OCI-LY7 (cell line): ENCODE measurements at regions not wholly inside any gene's neighbourhood (a gene's known extent, or its start where the extent isn't known, plus 50 kb on each side); places are given as distances from the start of the nearest gene placed in this dataset.
"Not testable (repeated sequence)": the region's sequence is repeated elsewhere in the genome, so short reads cannot be mapped to it uniquely, and the experiment has no call there.

Experiments
- BruUV-seq: library from RNA; stranded (reverse); fragments of 400-500 nt; replicated peaks from 2 replicates; lab custom pipeline; 2021; lab: Mats Ljungman, UMichigan
- CTCF ChIA-PET: fragments of 300-600 bp; sonication (Branson Sonifier 250); formaldehyde crosslinking; loops from one replicate; lab custom pipeline; 2022; ENCODE audit warnings: antibody characterized with exemption; ENCODE audit not compliant: unreplicated experiment; lab: Charles Lee
- POLR2A ChIA-PET: fragments of 300-600 bp; sonication (Branson Sonifier 250); formaldehyde crosslinking; loops from one replicate; lab custom pipeline; 2022; ENCODE audit warnings: antibody characterized with exemption; lab: Charles Lee
- DNase-seq: peaks from one replicate; pipeline ENCODE4 v3.0.0-alpha.2; 2015; ENCODE audit warnings: low spot score
- H2AFZ ChIP-seq: fragments of 200-600 bp; sonication (generic), shearing (Covaris generic); 2 replicates; pipeline ENCODE4 v1.6.1; 2014; ENCODE audit warnings: mild to moderate bottlenecking, antibody characterized with exemption, low read length, moderate library complexity
- H3K27ac ChIP-seq: fragments of 200-600 bp; sonication (generic); 2 replicates; pipeline ENCODE4 v1.5.1; 2014; ENCODE audit warnings: mixed run types, low read depth, mild to moderate bottlenecking, moderate library complexity, low read length, inconsistent platforms; ENCODE audit not compliant: poor library complexity, severe bottlenecking
- H3K36me3 ChIP-seq: fragments of 200-600 bp; sonication (generic); 2 replicates; pipeline ENCODE4 v1.6.1; 2014; ENCODE audit warnings: mild to moderate bottlenecking, antibody characterized with exemption, low read length, moderate library complexity, mixed read lengths; ENCODE audit not compliant: insufficient read depth
- H3K4me1 ChIP-seq: fragments of 200-600 bp; sonication (generic); 2 replicates; pipeline ENCODE4 v1.5.1; 2014; ENCODE audit warnings: mild to moderate bottlenecking, low read length; ENCODE audit not compliant: insufficient read depth, poor library complexity, severe bottlenecking
- H3K4me2 ChIP-seq: fragments of 200-600 bp; sonication (generic); 2 replicates; pipeline ENCODE4 v1.6.1; 2014; ENCODE audit warnings: mild to moderate bottlenecking, low read length
- H3K4me3 ChIP-seq: fragments of 200-600 bp; sonication (generic); 2 replicates; pipeline ENCODE4 v1.5.1; 2014; ENCODE audit warnings: mild to moderate bottlenecking, low read depth, low read length; ENCODE audit not compliant: poor library complexity, severe bottlenecking
- H3K79me2 ChIP-seq: fragments of 200-600 bp; sonication (generic); 2 replicates; pipeline ENCODE4 v1.6.1; 2016; ENCODE audit warnings: low read depth, mild to moderate bottlenecking, low read length, moderate library complexity, mixed read lengths; ENCODE audit not compliant: insufficient read depth
- H3K9me2 ChIP-seq: fragments of 200-600 bp; sonication (generic); 2 replicates; pipeline ENCODE4 v1.6.1; 2016; ENCODE audit warnings: mild to moderate bottlenecking, low read length, mixed read lengths; ENCODE audit not compliant: insufficient read depth
- H3K9me3 ChIP-seq: fragments of 200-600 bp; sonication (generic); 2 replicates; pipeline ENCODE4 v1.6.1; 2014; ENCODE audit warnings: mild to moderate bottlenecking, mixed run types, low read length, mixed read lengths
- H4K20me1 ChIP-seq: fragments of 200-600 bp; sonication (generic); 2 replicates; pipeline ENCODE4 v1.6.1; 2014; ENCODE audit warnings: mild to moderate bottlenecking, antibody characterized with exemption, low read length, moderate library complexity, mixed read lengths; ENCODE audit not compliant: insufficient read depth
- EZH2phosphoT487 ChIP-seq: fragments of 200-600 bp; sonication (generic); IDR thresholded peaks from 2 replicates; pipeline ENCODE4 v1.6.1; 2018; ENCODE audit warnings: low read depth, borderline replicate concordance, mild to moderate bottlenecking, mixed run types, antibody characterized with exemption, low read length, moderate library complexity, mixed read lengths
- intact Hi-C: fragments of 100-400 bp; cut with micrococcal nuclease; formaldehyde crosslinking; loops from one replicate; pipeline ENCODE4 v1.10.0; 2022; ENCODE audit not compliant: unreplicated experiment
- TF ChIP-seq, protein P1 (sequence below): fragments of 200-600 bp; sonication (generic); conservative IDR thresholded peaks from 2 replicates; pipeline ENCODE4 v1.5.1; 2014; ENCODE audit warnings: mild to moderate bottlenecking, antibody characterized with exemption, low read length, moderate library complexity, mixed read lengths

DNA sequence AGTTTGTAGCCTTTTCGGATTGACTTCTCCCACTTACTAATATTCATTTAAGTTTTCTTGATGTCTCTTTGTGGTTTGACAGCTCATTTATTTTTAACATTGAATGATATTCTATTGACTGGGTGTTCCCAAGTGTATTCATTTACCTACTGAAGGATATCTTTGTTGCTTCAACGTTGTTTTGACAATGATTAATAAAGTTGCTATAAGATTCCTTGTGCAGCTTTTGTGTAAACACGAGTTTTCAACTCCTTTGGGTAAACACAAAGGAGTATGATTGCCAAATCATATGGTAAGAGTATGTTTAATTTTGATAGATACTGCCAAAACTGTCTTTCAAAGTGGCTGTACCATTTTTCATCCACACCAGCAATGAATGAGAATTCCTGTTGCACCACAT, 1200.9 kb downstream of the DSC3 start:
- no peak for DNase-seq
- no peak overlapping the region for H3K4me2 ChIP-seq
- H4K20me1 ChIP-seq: no peaks in the 10 kb centered on the region
- H3K4me1 ChIP-seq: no peaks in the 10 kb centered on the region
- no peaks in the 10 kb centered on the region for H3K36me3 ChIP-seq
- H3K9me2 ChIP-seq: no peaks in the 10 kb centered on the region
- no peak overlapping the region for H2AFZ ChIP-seq
- no peak overlapping the region for H3K27ac ChIP-seq
- H3K9me3 ChIP-seq: no peaks in the 10 kb centered on the region
- no peak for TF ChIP-seq EZH2phosphoT487
- TF ChIP-seq, protein P1, sequence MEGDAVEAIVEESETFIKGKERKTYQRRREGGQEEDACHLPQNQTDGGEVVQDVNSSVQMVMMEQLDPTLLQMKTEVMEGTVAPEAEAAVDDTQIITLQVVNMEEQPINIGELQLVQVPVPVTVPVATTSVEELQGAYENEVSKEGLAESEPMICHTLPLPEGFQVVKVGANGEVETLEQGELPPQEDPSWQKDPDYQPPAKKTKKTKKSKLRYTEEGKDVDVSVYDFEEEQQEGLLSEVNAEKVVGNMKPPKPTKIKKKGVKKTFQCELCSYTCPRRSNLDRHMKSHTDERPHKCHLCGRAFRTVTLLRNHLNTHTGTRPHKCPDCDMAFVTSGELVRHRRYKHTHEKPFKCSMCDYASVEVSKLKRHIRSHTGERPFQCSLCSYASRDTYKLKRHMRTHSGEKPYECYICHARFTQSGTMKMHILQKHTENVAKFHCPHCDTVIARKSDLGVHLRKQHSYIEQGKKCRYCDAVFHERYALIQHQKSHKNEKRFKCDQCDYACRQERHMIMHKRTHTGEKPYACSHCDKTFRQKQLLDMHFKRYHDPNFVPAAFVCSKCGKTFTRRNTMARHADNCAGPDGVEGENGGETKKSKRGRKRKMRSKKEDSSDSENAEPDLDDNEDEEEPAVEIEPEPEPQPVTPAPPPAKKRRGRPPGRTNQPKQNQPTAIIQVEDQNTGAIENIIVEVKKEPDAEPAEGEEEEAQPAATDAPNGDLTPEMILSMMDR: no peak
- H3K4me3 ChIP-seq: no peak overlapping the region
- intact Hi-C loops: no loop called here
- ChIA-PET CTCF (no interaction called here), POLR2A (no interaction called here)
- H3K79me2 ChIP-seq: no peaks in the 10 kb centered on the region
- no TSS peak for BruUV-seq

DNA sequence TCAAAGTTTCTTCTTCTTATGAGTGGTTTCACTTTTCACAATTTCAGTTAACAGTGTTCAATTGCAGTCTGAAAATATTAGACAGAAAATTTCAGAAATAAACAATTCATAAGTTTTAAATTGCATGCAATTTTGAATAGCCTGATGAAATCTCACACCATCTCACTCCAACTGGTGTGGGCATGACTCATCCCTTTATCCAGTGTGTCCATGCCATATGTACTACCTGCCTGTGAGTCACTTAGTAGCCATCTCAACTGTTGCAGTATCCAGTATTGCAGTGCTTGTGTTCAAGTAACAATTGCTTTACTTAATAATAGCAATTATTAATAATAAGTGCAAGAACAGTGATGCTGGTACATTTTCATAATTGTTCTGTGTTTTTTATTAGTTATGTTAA, 1202.5 kb downstream of the DSC3 start:
- H4K20me1 ChIP-seq: no peaks in the 10 kb centered on the region
- BruUV-seq: no TSS peak
- no peak overlapping the region for H2AFZ ChIP-seq
- no peaks in the 10 kb centered on the region for H3K4me1 ChIP-seq
- no peak for DNase-seq
- H3K27ac ChIP-seq: no peak overlapping the region
- CTCF ChIA-PET: no interaction called here
- H3K4me3 ChIP-seq: no peak overlapping the region
- POLR2A ChIA-PET: no interaction called here
- no peak overlapping the region for H3K4me2 ChIP-seq
- no peaks in the 10 kb centered on the region for H3K9me2 ChIP-seq
- intact Hi-C loops: no loop called here
- TF ChIP-seq, protein P1: no peak
- no peak for TF ChIP-seq EZH2phosphoT487
- no peaks in the 10 kb centered on the region for H3K79me2 ChIP-seq
- no peaks in the 10 kb centered on the region for H3K9me3 ChIP-seq
- no peaks in the 10 kb centered on the region for H3K36me3 ChIP-seq

DNA sequence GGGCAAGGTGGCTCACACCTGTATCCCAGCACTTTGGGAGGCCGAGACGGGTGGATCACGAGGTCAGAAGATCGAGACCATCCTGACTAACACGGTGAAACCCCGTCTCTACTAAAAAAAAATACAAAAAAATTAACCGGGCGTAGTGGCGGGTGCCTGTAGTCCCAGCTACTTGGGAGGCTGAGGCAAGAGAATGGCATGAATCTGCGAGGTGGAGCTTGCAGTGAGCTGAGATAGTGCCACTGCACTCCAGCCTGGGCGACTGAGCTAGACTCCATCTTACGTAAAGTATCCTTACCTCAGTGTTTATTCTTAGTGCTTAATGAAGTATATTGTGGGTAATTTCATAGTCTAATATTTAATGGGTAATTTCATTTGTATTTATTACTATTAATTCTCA, 1203.6 kb downstream of the DSC3 start:
- POLR2A ChIA-PET, H3K79me2 ChIP-seq, H3K36me3 ChIP-seq, H4K20me1 ChIP-seq, H3K9me2 ChIP-seq, intact Hi-C loops, H3K4me1 ChIP-seq, H2AFZ ChIP-seq, H3K4me2 ChIP-seq, DNase-seq, CTCF ChIA-PET, H3K9me3 ChIP-seq, H3K4me3 ChIP-seq, BruUV-seq, H3K27ac ChIP-seq: not testable (repeated sequence)
